GM13976 (cell line): ENCODE measurements at regions not wholly inside any gene's neighbourhood (a gene's known extent, or its start where the extent isn't known, plus 50 kb on each side); places are given as distances from the start of the nearest gene placed in this dataset.

Source experiments
- DNase-seq: peaks from one replicate; pipeline ENCODE4 v3.0.0; 2012; ENCODE audit warnings: low spot score
- in situ Hi-C: fragments of 300-500 bp; cut with MboI; formaldehyde crosslinking; loops from one replicate; pipeline ENCODE4 v1.12.0; 2022; ENCODE audit warnings: low sequenced_read_pairs, mixed read lengths, inconsistent platforms; ENCODE audit not compliant: unreplicated experiment
- TF ChIP-seq, protein P1 (sequence below): IDR thresholded peaks from 2 replicates; pipeline ENCODE4 v1.5.1; 2012; ENCODE audit warnings: borderline replicate concordance, mild to moderate bottlenecking; ENCODE audit not compliant: insufficient read depth; ENCODE audit errors: extremely low read depth, missing control alignments, control extremely low read depth

DNA sequence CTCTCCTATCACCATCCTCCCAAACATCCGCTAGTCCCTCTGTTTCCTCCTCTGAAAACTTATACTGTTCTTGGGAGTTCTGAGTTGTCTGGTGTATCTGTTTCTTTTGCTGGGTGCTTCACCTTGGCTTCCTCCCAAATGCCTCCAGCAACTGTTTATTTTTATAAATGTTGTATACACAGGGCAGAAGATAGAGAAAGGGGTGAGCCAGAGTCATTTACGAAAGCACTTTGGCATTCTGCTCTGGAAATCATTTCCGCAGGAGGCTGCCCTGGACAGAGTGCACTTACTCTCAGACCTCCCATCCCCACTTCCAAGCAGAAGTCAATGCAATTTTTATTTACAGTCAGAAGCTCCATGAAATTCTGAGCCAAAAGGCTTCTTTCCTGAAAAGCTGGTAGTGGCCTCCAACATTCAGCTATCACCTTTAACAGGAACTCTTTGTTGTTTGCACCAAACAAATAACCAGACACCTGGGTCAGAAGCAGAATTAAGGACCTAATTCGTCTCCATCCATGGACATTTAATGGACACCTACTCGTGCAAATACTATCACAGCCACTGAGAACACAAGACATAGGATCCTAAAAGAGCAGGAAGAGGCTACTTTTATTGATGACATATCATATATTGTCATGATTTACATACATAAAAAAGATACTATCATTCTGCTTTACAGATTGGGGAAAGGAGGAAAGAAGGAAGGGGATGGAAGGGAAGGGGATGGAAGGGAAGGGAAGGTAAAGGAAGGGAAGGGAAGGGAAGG is 229.5 kb upstream of the PAPPA start:
- no peak for DNase-seq
- in situ Hi-C loops = no loop called here
- TF ChIP-seq, protein P1, sequence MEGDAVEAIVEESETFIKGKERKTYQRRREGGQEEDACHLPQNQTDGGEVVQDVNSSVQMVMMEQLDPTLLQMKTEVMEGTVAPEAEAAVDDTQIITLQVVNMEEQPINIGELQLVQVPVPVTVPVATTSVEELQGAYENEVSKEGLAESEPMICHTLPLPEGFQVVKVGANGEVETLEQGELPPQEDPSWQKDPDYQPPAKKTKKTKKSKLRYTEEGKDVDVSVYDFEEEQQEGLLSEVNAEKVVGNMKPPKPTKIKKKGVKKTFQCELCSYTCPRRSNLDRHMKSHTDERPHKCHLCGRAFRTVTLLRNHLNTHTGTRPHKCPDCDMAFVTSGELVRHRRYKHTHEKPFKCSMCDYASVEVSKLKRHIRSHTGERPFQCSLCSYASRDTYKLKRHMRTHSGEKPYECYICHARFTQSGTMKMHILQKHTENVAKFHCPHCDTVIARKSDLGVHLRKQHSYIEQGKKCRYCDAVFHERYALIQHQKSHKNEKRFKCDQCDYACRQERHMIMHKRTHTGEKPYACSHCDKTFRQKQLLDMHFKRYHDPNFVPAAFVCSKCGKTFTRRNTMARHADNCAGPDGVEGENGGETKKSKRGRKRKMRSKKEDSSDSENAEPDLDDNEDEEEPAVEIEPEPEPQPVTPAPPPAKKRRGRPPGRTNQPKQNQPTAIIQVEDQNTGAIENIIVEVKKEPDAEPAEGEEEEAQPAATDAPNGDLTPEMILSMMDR = no peak

DNA sequence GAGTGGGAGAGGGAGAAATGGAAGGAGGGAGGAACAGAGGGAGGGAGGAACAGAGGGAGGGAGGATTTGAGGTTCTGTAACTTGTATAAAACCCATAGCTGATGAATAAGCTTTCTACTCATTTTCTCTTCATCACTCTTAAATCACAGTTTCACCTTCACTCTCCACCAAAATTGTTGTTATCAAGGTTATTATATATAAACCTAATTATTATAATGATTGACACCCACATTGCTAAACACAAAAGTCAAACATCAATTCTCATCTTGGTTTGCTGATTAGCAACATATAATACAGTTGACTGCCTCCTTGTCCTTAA is 229.0 kb upstream of the PAPPA start:
- DNase-seq = no peak
- TF ChIP-seq, protein P1 = no peak
- in situ Hi-C loops = no loop called here

DNA sequence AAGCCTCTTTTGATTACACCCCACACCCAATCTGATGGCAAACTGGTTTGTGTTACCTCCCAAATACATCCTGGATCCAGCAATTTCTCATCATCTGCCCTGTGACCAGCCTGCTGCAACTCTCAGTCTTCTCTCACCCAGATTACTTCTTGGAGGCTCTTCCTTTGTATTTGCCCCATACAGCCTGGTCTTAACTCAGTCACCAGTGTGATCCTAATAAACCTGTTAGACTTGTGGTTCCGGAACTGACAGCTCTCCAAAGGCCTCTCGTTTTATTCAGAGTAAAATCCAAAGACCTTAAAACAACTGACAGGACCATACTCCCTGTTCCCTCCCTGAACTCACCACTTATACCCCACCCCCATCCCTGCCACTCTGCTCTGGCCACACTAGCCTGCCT is 228.2 kb upstream of the PAPPA start:
- in situ Hi-C loops = no loop called here
- DNase-seq = no peak
- TF ChIP-seq, protein P1 = no peak

DNA sequence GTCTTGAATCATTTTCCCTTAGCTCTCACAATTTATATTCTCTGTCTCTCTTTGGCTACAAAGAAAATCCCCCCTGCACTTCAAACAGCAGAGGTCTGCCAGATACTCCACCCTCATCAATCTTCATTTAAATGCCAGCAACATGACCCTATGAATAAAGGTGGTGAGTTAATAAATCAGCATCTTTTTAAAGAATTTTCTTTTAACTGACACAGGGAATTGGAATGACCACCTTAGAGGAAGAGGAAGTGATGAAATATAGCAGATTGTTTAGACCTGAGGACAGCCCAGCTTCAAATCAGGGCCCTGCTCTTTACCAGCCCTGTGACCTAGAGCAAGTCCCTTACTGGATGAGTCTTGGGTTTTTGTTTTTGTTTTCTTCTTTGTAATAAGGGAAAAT is 223.1 kb upstream of the PAPPA start:
- TF ChIP-seq, protein P1 = no peak
- in situ Hi-C loops = no loop called here
- no peak for DNase-seq

GRCh38 chr9:115938479-115938878 is 215.1 kb upstream of the PAPPA start:
- TF ChIP-seq, protein P1 = no peak
- in situ Hi-C loops = no loop called here
- DNase-seq = no peak

DNA sequence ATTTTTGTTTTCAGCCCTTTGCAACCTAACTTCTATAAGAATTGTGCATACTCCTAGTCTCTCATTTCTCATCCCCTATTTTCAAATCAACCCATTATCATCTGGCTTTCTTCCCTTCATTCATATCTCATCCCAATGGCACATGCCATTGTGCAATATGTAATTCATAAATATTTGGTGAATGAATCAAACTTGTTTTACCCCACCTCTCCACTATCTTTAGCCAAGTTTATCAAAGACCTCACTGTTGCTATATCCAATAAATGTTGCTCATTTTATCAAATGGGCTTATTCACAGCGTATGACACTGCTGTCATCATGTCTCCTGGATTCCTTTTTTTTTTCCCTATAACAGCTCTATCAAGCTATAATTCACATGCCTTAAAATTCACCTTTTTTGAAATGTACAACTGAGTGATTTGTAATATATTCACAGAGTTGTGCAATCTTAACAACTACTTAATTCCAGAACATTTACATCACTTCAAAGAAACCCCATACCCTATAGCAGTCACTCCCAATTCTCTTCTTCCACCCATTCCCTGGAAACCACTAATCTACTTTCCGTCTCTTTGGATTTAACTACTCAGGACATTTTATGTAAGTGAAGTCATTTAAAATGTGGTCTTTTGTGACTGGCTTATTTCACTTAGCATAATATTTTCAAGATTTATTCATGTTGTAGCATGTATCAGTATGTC is 214.4 kb upstream of the PAPPA start:
- TF ChIP-seq, protein P1 = no peak
- in situ Hi-C loops = no loop called here
- no peak for DNase-seq
